CD4-positive, alpha-beta T cell (primary cell): ENCODE measurements at regions not wholly inside any gene's neighbourhood (a gene's known extent, or its start where the extent isn't known, plus 50 kb on each side); places are given as distances from the start of the nearest gene placed in this dataset.

Source experiments
- ATAC-seq: fragments of 200-7000 bp; cut with Tn5 transposase; one replicate; pipeline ENCODE4 v1.10.0; 2022; ENCODE audit warnings: mild to moderate bottlenecking; ENCODE audit not compliant: poor library complexity
- CTCF ChIA-PET: fragments of 350-600 bp; sonication (Branson Sonifier 250); formaldehyde crosslinking; loops from one replicate; lab custom pipeline; 2021; ENCODE audit warnings: antibody characterized with exemption, inconsistent platforms; lab: Charles Lee
- POLR2A ChIA-PET: fragments of 350-600 bp; sonication (Branson Sonifier 250); formaldehyde crosslinking; loops from one replicate; lab custom pipeline; 2021; ENCODE audit warnings: antibody characterized with exemption, inconsistent platforms; lab: Charles Lee
- DNase-seq, 14 experiments: peaks; one replicate each; pipeline ENCODE4 v3.0.0-alpha.2; 2013 to 2020; ENCODE audit warnings: mixed read lengths in 2 of 14
- H3K27ac ChIP-seq, 2 donors: one replicate each; pipeline versions ENCODE4 v1.5.1 to v1.7.0; 2013; ENCODE audit warnings: low read length in 2 of 2, low read depth in 1 of 2, mild to moderate bottlenecking in 1 of 2
- H3K27me3 ChIP-seq, 2 experiments: 1 replicate in 1 of 2; 2 replicates in 1 of 2; pipeline versions ENCODE4 v1.6.1 to v1.7.0; 2013; ENCODE audit warnings: low read length in 2 of 2, control low read depth in 1 of 2, mild to moderate bottlenecking in 1 of 2, moderate library complexity in 1 of 2; ENCODE audit not compliant: insufficient read depth in 2 of 2, control insufficient read depth in 1 of 2
- H3K36me3 ChIP-seq: one replicate; pipeline ENCODE4 v1.6.1; 2013; ENCODE audit warnings: low read length, control low read depth; ENCODE audit not compliant: insufficient read depth
- H3K4me1 ChIP-seq: one replicate; pipeline ENCODE4 v1.6.1; 2013; ENCODE audit warnings: low read length, control low read depth; ENCODE audit not compliant: insufficient read depth
- H3K4me3 ChIP-seq: one replicate; pipeline ENCODE4 v1.5.1; 2013; ENCODE audit warnings: mild to moderate bottlenecking, low read length, moderate library complexity
- H3K9me3 ChIP-seq, 2 experiments: 1 replicate in 1 of 2; 2 replicates in 1 of 2; pipeline versions ENCODE4 v1.6.1 to v1.7.0; 2013; ENCODE audit warnings: low read length in 2 of 2, mild to moderate bottlenecking in 2 of 2, control low read depth in 1 of 2, moderate library complexity in 1 of 2; ENCODE audit not compliant: control insufficient read depth in 1 of 2, insufficient read depth in 1 of 2
- H3K27ac Mint-ChIP-seq: one replicate; pipeline ENCODE4 v1.8.0; 2020; ENCODE audit warnings: mixed read lengths
- H3K27me3 Mint-ChIP-seq: one replicate; pipeline ENCODE4 v1.8.0; 2021; ENCODE audit warnings: mixed read lengths
- H3K36me3 Mint-ChIP-seq: one replicate; pipeline ENCODE4 v1.8.0; 2021; ENCODE audit warnings: low read depth, mixed read lengths
- H3K4me1 Mint-ChIP-seq: one replicate; pipeline ENCODE4 v1.8.0; 2021; ENCODE audit warnings: low read depth, mixed read lengths
- H3K4me3 Mint-ChIP-seq: one replicate; pipeline ENCODE4 v1.8.0; 2020; ENCODE audit warnings: mild to moderate bottlenecking, mixed read lengths
- H3K9me3 Mint-ChIP-seq: one replicate; pipeline ENCODE4 v1.8.0; 2020; ENCODE audit warnings: mixed read lengths
- CTCF ChIP-seq: fragments of 200-600 bp; IDR thresholded peaks from one replicate; pipeline ENCODE4 v1.8.0; 2022; ENCODE audit warnings: antibody characterized with exemption, mild to moderate bottlenecking
- intact Hi-C, 2 experiments: fragments of 100-400 bp; cut with DNase I in 1 of 2; cut with micrococcal nuclease in 1 of 2; formaldehyde crosslinking; loops; one replicate each; pipeline versions ENCODE4 v1.15.1 to v1.9.0; 2023 to 2025; cut with DNase I, micrococcal nuclease

GRCh38 chr6:22071270-22072041 is 225.4 kb downstream of the PRL start:
- CTCF ChIA-PET: no interaction called here
- no peak overlapping the region for H3K27ac ChIP-seq

DNA sequence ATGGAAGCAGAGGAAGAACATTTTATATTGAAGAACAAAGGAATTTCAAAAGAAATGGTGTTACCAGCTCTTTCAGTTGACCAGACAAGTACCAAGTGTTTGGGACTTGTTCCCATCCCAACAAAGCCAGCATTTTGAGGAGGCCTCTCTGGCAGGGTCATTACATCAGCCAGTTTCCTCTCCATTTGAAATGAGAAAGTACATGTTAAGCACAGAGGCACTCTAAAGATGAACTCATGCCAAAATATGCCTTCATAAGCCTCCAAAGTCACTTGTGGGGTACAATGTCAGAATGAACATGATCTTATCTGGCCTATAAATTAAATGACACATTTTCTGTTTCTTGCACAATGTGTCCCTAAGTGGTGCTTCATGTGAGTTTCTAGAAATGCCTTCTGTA is 223.9 kb downstream of the PRL start:
- Mint-ChIP-seq H3K27ac (no peak overlapping the region), H3K36me3 (no peaks in the 10 kb centered on the region), H3K4me1 (no peaks in the 10 kb centered on the region), H3K4me3 (no peak overlapping the region), H3K9me3 (no peaks in the 10 kb centered on the region), H3K27me3 (no peaks in the 10 kb centered on the region)
- H3K4me1 ChIP-seq: no peaks in the 10 kb centered on the region
- DNase-seq (no peak), ATAC-seq (no peak)
- no peak for TF ChIP-seq CTCF
- intact Hi-C loops: no loop called here
- POLR2A ChIA-PET: no interaction called here
- no peak overlapping the region for H3K27ac ChIP-seq
- CTCF ChIA-PET: no interaction called here
- no peaks in the 10 kb centered on the region for H3K27me3 ChIP-seq
- no peaks in the 10 kb centered on the region for H3K36me3 ChIP-seq
- H3K4me3 ChIP-seq: no peak overlapping the region
- H3K9me3 ChIP-seq: peaks cover 0 to 3% of the 10 kb centered on the region in 2 experiments

More at GRCh38 chr6:22071270-22072041, 225.4 kb downstream of the PRL start:
- peaks cover 0 to 1% of the 10 kb centered on the region in 2 experiments for H3K9me3 ChIP-seq
- Mint-ChIP-seq H3K36me3 (no peaks in the 10 kb centered on the region), H3K27me3 (no peaks in the 10 kb centered on the region), H3K4me1 (no peaks in the 10 kb centered on the region), H3K27ac (no peak overlapping the region), H3K9me3 (no peaks in the 10 kb centered on the region), H3K4me3 (no peak overlapping the region)
- intact Hi-C loops: no loop called here
- no peaks in the 10 kb centered on the region for H3K4me1 ChIP-seq
- H3K36me3 ChIP-seq: no peaks in the 10 kb centered on the region
- ATAC-seq: no peak
- POLR2A ChIA-PET: no interaction called here
- no peak for TF ChIP-seq CTCF
- DNase-seq: peak in 1 of 14 experiments; percentile 8
- H3K27me3 ChIP-seq: no peaks in the 10 kb centered on the region
- no peak overlapping the region for H3K4me3 ChIP-seq

- no peak for ATAC-seq
- CTCF ChIA-PET: no interaction called here
- H3K27ac ChIP-seq: no peak overlapping the region
- Mint-ChIP-seq H3K36me3 (no peaks in the 10 kb centered on the region), H3K4me3 (no peak overlapping the region), H3K9me3 (no peaks in the 10 kb centered on the region), H3K27me3 (no peaks in the 10 kb centered on the region), H3K4me1 (no peaks in the 10 kb centered on the region), H3K27ac (no peak overlapping the region)
- no peak for TF ChIP-seq CTCF
- POLR2A ChIA-PET: no interaction called here
- H3K36me3 ChIP-seq: no peaks in the 10 kb centered on the region
- no peaks in the 10 kb centered on the region for H3K27me3 ChIP-seq
- peaks cover 0 to 3% of the 10 kb centered on the region in 2 experiments for H3K9me3 ChIP-seq
- intact Hi-C loops: no loop called here
- H3K4me3 ChIP-seq: no peak overlapping the region
- H3K4me1 ChIP-seq: no peaks in the 10 kb centered on the region
- DNase-seq: no peak
Observed at GRCh38 chr6:22073516-22074198, 223.2 kb downstream of the PRL start.
